Thyroid gland (tissue), 4 donors: ENCODE measurements at regions not wholly inside any gene's neighbourhood (a gene's known extent, or its start where the extent isn't known, plus 50 kb on each side); places are given as distances from the start of the nearest gene placed in this dataset.
A peak's percentile ranks its signal among the peaks of the same experiment; 100 is the strongest.

Experiments used
- DNase-seq, 2 donors: peaks; one replicate each; pipeline ENCODE4 v3.0.0-alpha.2; 2019
- H3K27ac ChIP-seq, 3 donors: fragments of 200-600 bp; sonication (generic); 1 replicate in 2 of 3; 2 replicates in 1 of 3; pipeline ENCODE4 v1.5.1; 2016 to 2019; ENCODE audit warnings: mild to moderate bottlenecking in 1 of 3, moderate library complexity in 1 of 3
- H3K27me3 ChIP-seq: fragments of 200-600 bp; sonication (generic); one replicate; pipeline ENCODE4 v1.5.1; 2019
- H3K36me3 ChIP-seq, 2 donors: fragments of 200-600 bp; sonication (generic); one replicate each; pipeline ENCODE4 v1.5.1; 2016 to 2019
- H3K4me1 ChIP-seq, 2 donors: fragments of 200-600 bp; sonication (generic); one replicate each; pipeline ENCODE4 v1.5.1; 2017 to 2019
- H3K4me3 ChIP-seq, 3 donors: fragments of 200-600 bp; sonication (generic); replicated peaks in 1 of 3; 1 replicate in 2 of 3; 2 replicates in 1 of 3; pipeline ENCODE4 v1.5.1; 2016; ENCODE audit warnings: mild to moderate bottlenecking in 1 of 3
- H3K9me3 ChIP-seq: fragments of 200-600 bp; sonication (generic); one replicate; pipeline ENCODE4 v1.5.1; 2017
- POLR2A ChIP-seq, 2 donors: fragments of 450-650 bp; IDR thresholded peaks; one replicate each; pipeline ENCODE4 v1.6.1; 2017; ENCODE audit warnings: antibody characterized with exemption in 2 of 2, mild to moderate bottlenecking in 2 of 2, moderate library complexity in 1 of 2
- WGBS, 2 donors: methylation state at CpG; one replicate each; pipeline ENCODE4 v1.1.5; 2017; 5-methylcytosine and 5-hydroxymethylcytosine counted together
- intact Hi-C: fragments of 100-400 bp; cut with DNase I; formaldehyde crosslinking; loops from one replicate; pipeline ENCODE4 v1.15.1; 2023
- TF ChIP-seq, protein P1 (sequence below), 6 experiments: fragments of 200-600 bp in 3 of 6; fragments of 450-650 bp in 3 of 6; sonication (generic) in 3 of 6; IDR thresholded peaks; one replicate each; pipeline ENCODE4 v1.5.1; 2016 to 2019; ENCODE audit warnings: antibody characterized with exemption in 6 of 6, mild to moderate bottlenecking in 2 of 6, inconsistent platforms in 1 of 6, moderate library complexity in 1 of 6

DNA sequence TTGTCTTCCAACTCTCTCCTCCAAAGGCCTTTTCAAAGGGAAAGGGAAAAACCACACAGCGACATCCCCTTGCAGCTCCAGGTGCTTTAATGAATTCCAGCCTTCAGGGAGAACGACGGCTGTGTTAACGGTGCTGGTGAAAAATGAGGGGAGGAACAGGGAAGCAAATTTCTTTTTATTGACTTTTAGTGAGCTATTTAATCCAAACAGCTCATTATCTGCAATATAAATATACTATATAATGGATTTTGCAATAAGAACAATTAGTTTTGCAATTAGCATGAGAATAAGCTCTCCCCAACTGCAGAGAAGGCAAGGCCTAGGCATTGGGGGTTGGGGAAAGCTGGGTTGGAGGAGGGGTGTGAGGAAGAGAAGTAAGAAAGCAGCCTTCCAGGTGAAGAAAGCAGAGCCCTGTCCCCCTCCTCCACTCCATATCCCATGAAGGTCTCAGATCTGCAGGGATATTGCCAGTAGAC, 159.0 kb upstream of the ZC3H12A start:
- Histone ChIP-seq H3K27me3 (peaks cover 4% of the 10 kb centered on the region), H3K36me3 (no peaks in the 10 kb centered on the region), H3K4me1 (peaks cover 0 to 11% of the 10 kb centered on the region in 2 donors), H3K9me3 (no peaks in the 10 kb centered on the region), H3K4me3 (no peak overlapping the region), H3K27ac (no peak overlapping the region)
- WGBS, 2 donors, result 21 to 34% methylated on average over 4 of the region's 4 CpGs
- no peak for DNase-seq
- intact Hi-C loops, result no loop called here
- TF ChIP-seq, protein P1, sequence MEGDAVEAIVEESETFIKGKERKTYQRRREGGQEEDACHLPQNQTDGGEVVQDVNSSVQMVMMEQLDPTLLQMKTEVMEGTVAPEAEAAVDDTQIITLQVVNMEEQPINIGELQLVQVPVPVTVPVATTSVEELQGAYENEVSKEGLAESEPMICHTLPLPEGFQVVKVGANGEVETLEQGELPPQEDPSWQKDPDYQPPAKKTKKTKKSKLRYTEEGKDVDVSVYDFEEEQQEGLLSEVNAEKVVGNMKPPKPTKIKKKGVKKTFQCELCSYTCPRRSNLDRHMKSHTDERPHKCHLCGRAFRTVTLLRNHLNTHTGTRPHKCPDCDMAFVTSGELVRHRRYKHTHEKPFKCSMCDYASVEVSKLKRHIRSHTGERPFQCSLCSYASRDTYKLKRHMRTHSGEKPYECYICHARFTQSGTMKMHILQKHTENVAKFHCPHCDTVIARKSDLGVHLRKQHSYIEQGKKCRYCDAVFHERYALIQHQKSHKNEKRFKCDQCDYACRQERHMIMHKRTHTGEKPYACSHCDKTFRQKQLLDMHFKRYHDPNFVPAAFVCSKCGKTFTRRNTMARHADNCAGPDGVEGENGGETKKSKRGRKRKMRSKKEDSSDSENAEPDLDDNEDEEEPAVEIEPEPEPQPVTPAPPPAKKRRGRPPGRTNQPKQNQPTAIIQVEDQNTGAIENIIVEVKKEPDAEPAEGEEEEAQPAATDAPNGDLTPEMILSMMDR (IDR thresholded peaks at IDR 0.05), result no peak
- TF ChIP-seq POLR2A (IDR thresholded peaks at IDR 0.05), result no peak

DNA sequence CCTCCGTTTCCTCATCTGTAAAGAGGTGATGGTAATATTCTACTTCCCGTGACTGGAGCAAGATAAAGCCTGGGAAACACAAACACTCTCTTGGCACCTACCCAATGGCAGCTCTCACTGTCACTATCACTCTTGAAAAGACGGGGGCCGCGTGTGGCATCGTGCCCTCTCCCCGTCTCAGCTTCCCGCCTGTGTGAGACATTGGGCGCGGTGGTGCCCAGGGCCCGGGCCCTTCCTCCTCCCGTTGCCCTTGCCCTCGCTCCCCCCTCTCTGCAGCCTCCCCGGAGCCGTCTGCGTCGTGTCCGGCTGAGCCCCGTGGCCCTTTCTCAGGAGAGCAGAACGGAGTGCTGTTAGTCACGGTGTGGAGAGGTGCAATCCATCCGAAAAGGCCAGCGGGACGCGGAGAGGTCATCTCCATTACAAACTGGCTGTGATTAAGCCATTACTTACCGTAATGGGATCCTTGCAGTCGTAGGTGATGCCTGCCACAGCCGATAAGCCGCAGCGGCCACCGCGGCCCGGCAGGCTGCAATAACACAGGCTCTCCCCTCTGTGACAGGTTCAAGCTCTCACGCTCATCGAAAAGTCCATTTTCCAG, 156.4 kb upstream of the ZC3H12A start:
- Histone ChIP-seq H3K36me3 (no peaks in the 10 kb centered on the region), H3K9me3 (no peaks in the 10 kb centered on the region), H3K4me1 (peaks cover 0 to 11% of the 10 kb centered on the region in 2 donors), H3K27me3 (peaks cover 4% of the 10 kb centered on the region), H3K27ac (no peak overlapping the region), H3K4me3 (no peak overlapping the region)
- peak; percentile 52 to 57 for DNase-seq
- TF ChIP-seq, protein P1 (IDR thresholded peaks at IDR 0.05), result no peak
- TF ChIP-seq POLR2A (IDR thresholded peaks at IDR 0.05), result no peak
- intact Hi-C loops, result no loop called here
- 5 to 13% methylated on average over 12 to 21 of the region's 35 CpGs for WGBS, 2 donors

DNA sequence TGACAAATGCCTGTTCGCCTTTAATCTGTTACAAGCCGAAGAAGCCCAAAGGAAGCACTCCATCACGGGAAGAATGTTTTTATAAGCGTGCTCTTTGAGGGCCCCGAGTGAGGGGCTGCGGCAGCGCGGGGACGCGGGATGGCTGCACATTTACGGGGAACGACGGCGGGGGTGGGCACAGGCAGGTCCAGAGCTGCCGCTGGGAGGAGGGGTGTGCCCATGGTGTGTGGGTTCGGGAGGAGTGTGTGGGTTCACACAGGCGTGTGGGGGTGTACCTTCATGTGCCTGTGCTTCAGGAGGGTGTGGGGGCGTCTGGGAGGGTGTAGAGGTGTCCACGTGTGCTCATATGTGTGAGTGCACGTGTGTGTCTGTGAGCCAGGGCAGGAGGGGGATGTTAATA, 155.9 kb upstream of the ZC3H12A start:
- Histone ChIP-seq H3K27me3 (peaks cover 4% of the 10 kb centered on the region), H3K4me1 (peaks cover 0 to 11% of the 10 kb centered on the region in 2 donors), H3K27ac (no peak overlapping the region), H3K36me3 (no peaks in the 10 kb centered on the region), H3K9me3 (no peaks in the 10 kb centered on the region), H3K4me3 (no peak overlapping the region)
- no peak for DNase-seq
- no peak for TF ChIP-seq POLR2A (IDR thresholded peaks at IDR 0.05)
- TF ChIP-seq, protein P1 (IDR thresholded peaks at IDR 0.05), result no peak
- intact Hi-C loops, result no loop called here
- WGBS, 2 donors, result 9 to 13% methylated on average over 16 to 20 of the region's 20 CpGs

DNA sequence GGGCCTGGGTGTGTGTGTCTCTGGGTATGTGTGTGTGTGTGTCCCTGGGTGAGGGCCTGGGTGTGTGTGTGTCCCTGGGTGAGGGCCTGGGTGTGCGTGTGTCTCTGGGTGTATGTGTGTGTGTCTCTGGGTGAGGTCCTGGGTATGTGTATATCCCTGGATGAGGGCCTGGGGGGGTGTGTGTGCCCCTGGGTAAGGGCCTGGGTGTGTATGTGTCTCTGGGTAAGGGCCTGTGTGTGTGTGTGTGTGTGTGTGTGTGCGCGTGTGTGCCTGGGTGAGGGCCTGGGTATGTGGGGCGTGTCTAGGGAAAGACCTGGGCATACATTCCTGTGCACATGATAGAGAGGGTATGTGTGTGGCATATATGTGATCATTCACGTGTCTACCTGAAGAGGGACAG, 155.1 kb upstream of the ZC3H12A start:
- 81% methylated on average over 5 of the region's 5 CpGs for WGBS, 2 donors

More for the DNA sequence above, 155.1 kb upstream of the ZC3H12A start:
- H3K36me3 ChIP-seq, result no peaks in the 10 kb centered on the region
- TF ChIP-seq POLR2A (IDR thresholded peaks at IDR 0.05), result no peak
- TF ChIP-seq, protein P1 (IDR thresholded peaks at IDR 0.05), result no peak
- no peak overlapping the region for H3K27ac ChIP-seq
- DNase-seq, result no peak
- no peak overlapping the region for H3K4me3 ChIP-seq
- intact Hi-C loops, result no loop called here
- peaks cover 0 to 11% of the 10 kb centered on the region in 2 donors for H3K4me1 ChIP-seq
- H3K9me3 ChIP-seq, result no peaks in the 10 kb centered on the region
- peaks cover 4% of the 10 kb centered on the region for H3K27me3 ChIP-seq
